GM21619 (cell line): ENCODE measurements at regions not wholly inside any gene's neighbourhood (a gene's known extent, or its start where the extent isn't known, plus 50 kb on each side); places are given as distances from the start of the nearest gene placed in this dataset.
"Not testable (repeated sequence)": the region's sequence is repeated elsewhere in the genome, so short reads cannot be mapped to it uniquely, and the experiment has no call there.

Experiments
- ATAC-seq: cut with Tn5 transposase; IDR thresholded peaks from one replicate; pipeline ENCODE4 v1.9.1; 2021; ENCODE audit not compliant: unreplicated experiment

GRCh38 chr6:21909321-21909720 is 315.8 kb downstream of the SOX4 start:
- ATAC-seq = no peak

- no peak for ATAC-seq
These were observed 317.7 kb downstream of the SOX4 start for GRCh38 chr6:21911208-21911607.

- no peak for ATAC-seq
These were observed 318.7 kb downstream of the SOX4 start for GRCh38 chr6:21912151-21912832.

GRCh38 chr6:21914121-21914973 is 320.8 kb downstream of the SOX4 start:
- no peak for ATAC-seq

- ATAC-seq = no peak
These were observed 322.2 kb downstream of the SOX4 start for GRCh38 chr6:21915707-21916260.

GRCh38 chr6:21918041-21918440 is 324.5 kb downstream of the SOX4 start:
- ATAC-seq = no peak

GRCh38 chr6:21918666-21919065 is 325.1 kb downstream of the SOX4 start:
- ATAC-seq = no peak

GRCh38 chr6:21922086-21922485 is 328.5 kb downstream of the SOX4 start:
- ATAC-seq = no peak

GRCh38 chr6:21924002-21924401 is 330.5 kb downstream of the SOX4 start:
- no peak for ATAC-seq

GRCh38 chr6:21928827-21929226 is 335.3 kb downstream of the SOX4 start:
- no peak for ATAC-seq

GRCh38 chr6:21931641-21932335 is 338.2 kb downstream of the SOX4 start:
- ATAC-seq = no peak

- ATAC-seq = no peak
These were observed 339.8 kb downstream of the SOX4 start for GRCh38 chr6:21933351-21933750.

- no peak for ATAC-seq
These were observed 341.6 kb downstream of the SOX4 start for GRCh38 chr6:21935142-21935541.

- ATAC-seq = no peak
These were observed 342.0 kb downstream of the SOX4 start for GRCh38 chr6:21935561-21936028.

- ATAC-seq = no peak
These were observed 343.9 kb downstream of the SOX4 start for GRCh38 chr6:21937466-21937865.

- not testable (repeated sequence) for ATAC-seq
These were observed 345.5 kb downstream of the SOX4 start for GRCh38 chr6:21939066-21939465.

- ATAC-seq = no peak
These were observed 348.4 kb downstream of the SOX4 start for GRCh38 chr6:21941926-21942325.

- ATAC-seq = no peak
These were observed 349.3 kb downstream of the SOX4 start for GRCh38 chr6:21942897-21943296.

GRCh38 chr6:21946298-21946783 is 350.5 kb downstream of the PRL start:
- no peak for ATAC-seq

GRCh38 chr6:21947227-21947626 is 349.6 kb downstream of the PRL start:
- ATAC-seq = not testable (repeated sequence)

GRCh38 chr6:21947731-21948386 is 349.0 kb downstream of the PRL start:
- no peak for ATAC-seq
